Neural crest cell (in vitro differentiated cells): ENCODE measurements at regions not wholly inside any gene's neighbourhood (a gene's known extent, or its start where the extent isn't known, plus 50 kb on each side); places are given as distances from the start of the nearest gene placed in this dataset.

Experiments used
- DNase-seq: peaks from one replicate; pipeline ENCODE4 v3.0.0; 2021; ENCODE audit warnings: low read depth, mixed read lengths, low spot score
- H3K27ac Mint-ChIP-seq: one replicate; pipeline ENCODE4 v1.8.0; 2021; ENCODE audit warnings: mild to moderate bottlenecking, mixed read lengths; ENCODE audit not compliant: unreplicated experiment
- H3K27me3 Mint-ChIP-seq: 2 replicates; pipeline ENCODE4 v1.8.0; 2021; ENCODE audit warnings: low read depth, mild to moderate bottlenecking, mixed read lengths
- H3K36me3 Mint-ChIP-seq: 2 replicates; pipeline ENCODE4 v1.8.0; 2021; ENCODE audit warnings: low read depth, mild to moderate bottlenecking, mixed read lengths
- H3K4me1 Mint-ChIP-seq: 2 replicates; pipeline ENCODE4 v1.8.0; 2021; ENCODE audit warnings: mixed read lengths
- H3K4me3 Mint-ChIP-seq: one replicate; pipeline ENCODE4 v1.8.0; 2021; ENCODE audit warnings: mild to moderate bottlenecking, mixed read lengths
- H3K9me3 Mint-ChIP-seq: 2 replicates; pipeline ENCODE4 v1.8.0; 2021; ENCODE audit warnings: mixed read lengths
- CTCF ChIP-seq: fragments of 200-600 bp; sonication (generic); conservative IDR thresholded peaks from 2 replicates; pipeline ENCODE4 v1.5.0; 2021; ENCODE audit warnings: antibody characterized with exemption, mild to moderate bottlenecking

- no peak for TF ChIP-seq CTCF
- Mint-ChIP-seq H3K4me1 (no peaks in the 10 kb centered on the region), H3K4me3 (no peak overlapping the region), H3K9me3 (peaks cover 4% of the 10 kb centered on the region), H3K36me3 (no peaks in the 10 kb centered on the region), H3K27me3 (no peaks in the 10 kb centered on the region), H3K27ac (no peak overlapping the region)
- DNase-seq: no peak
Measured at GRCh38 chr14:101035466-101036225, 132.1 kb upstream of the RTL1 start.

- no peak for DNase-seq
- Mint-ChIP-seq H3K27ac (peak overlapping the region; percentile 89), H3K4me3 (no peak overlapping the region), H3K27me3 (no peaks in the 10 kb centered on the region), H3K9me3 (peaks cover 4% of the 10 kb centered on the region), H3K4me1 (no peaks in the 10 kb centered on the region), H3K36me3 (no peaks in the 10 kb centered on the region)
- no peak for TF ChIP-seq CTCF
Measured at GRCh38 chr14:101037021-101037817, 133.7 kb upstream of the RTL1 start.

GRCh38 chr14:101039031-101039754, 135.7 kb upstream of the RTL1 start:
- Mint-ChIP-seq H3K9me3 (peaks cover 4% of the 10 kb centered on the region), H3K27me3 (no peaks in the 10 kb centered on the region), H3K36me3 (no peaks in the 10 kb centered on the region), H3K4me1 (no peaks in the 10 kb centered on the region), H3K27ac (no peak overlapping the region), H3K4me3 (no peak overlapping the region)
- TF ChIP-seq CTCF: no peak
- DNase-seq: no peak

DNA sequence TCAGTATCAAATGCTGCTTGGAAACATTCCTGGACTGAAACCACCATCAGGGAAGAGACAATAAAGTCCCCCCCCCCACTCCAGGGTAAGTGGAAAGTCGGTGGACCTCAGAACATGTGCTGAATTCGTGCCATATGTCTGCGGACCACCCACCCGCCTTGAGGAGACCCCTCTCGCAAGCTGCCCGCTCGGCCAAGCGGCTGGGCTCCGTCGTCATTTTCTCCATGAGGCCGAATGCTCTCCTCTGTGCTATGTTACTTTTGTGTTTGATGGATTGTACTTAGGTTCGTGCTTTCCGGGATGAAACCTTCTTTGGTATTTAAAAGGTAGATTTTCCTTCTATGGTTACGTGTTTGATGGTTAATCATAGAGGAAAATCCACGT, 136.2 kb upstream of the RTL1 start:
- DNase-seq: no peak
- Mint-ChIP-seq H3K9me3 (peaks cover 4% of the 10 kb centered on the region), H3K27ac (no peak overlapping the region), H3K27me3 (no peaks in the 10 kb centered on the region), H3K36me3 (no peaks in the 10 kb centered on the region), H3K4me3 (no peak overlapping the region), H3K4me1 (no peaks in the 10 kb centered on the region)
- no peak for TF ChIP-seq CTCF

DNA sequence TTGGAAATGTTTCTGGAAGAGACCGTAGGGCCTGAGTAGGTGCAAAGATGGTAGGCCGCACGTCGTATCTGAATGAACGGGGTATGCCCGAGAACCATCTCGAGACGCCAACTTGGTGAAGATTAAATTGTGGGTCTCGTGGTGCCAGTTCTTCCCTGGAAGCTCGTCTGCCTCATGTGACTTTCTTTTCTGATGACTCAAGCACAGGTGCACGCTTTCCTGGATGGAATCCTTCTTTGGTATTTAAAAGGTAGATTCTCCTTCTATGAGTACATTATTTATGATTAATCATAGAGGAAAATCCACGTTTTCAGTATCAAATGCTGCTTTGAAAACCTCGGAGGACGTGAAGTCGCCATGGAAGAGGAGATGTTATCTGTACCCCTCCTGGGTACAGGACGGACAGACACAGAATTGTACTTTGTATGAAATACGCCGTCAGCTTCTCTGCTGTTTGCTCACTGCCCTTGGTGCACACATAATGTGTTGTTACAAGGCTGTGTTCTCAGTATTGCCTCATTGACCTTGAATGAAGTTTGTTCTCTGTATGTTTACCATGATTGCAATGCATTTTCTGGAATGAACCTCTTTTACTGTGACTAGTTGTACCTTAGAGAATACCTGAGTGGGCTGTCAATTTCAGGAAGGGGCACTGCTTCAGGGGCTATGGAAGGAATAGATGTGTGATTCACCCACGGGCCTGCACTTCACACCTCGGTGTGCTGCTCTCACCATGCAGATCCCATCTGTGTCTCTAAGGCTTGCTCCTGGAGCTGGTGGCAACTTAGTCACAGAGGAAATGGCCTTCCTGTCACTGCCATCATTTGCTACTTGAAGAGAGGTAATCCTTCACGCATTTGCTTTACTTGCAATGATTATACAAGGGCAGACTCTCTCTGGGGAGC, 137.3 kb upstream of the RTL1 start:
- peaks cover 4% of the 10 kb centered on the region for H3K9me3 Mint-ChIP-seq
- H3K4me3 Mint-ChIP-seq: no peak overlapping the region
- no peak for TF ChIP-seq CTCF
- DNase-seq: no peak
- H3K4me1 Mint-ChIP-seq: no peaks in the 10 kb centered on the region
- H3K27ac Mint-ChIP-seq: no peak overlapping the region
- H3K27me3 Mint-ChIP-seq: no peaks in the 10 kb centered on the region
- no peaks in the 10 kb centered on the region for H3K36me3 Mint-ChIP-seq
